GM12892 (cell line): ENCODE measurements at regions not wholly inside any gene's neighbourhood (a gene's known extent, or its start where the extent isn't known, plus 50 kb on each side); places are given as distances from the start of the nearest gene placed in this dataset.
"Not testable (repeated sequence)": the region's sequence is repeated elsewhere in the genome, so short reads cannot be mapped to it uniquely, and the experiment has no call there.

Experiments
- DNase-seq: peaks from one replicate; pipeline ENCODE4 v3.0.0; 2011; ENCODE audit not compliant: insufficient read length
- FAIRE-seq: peaks from 2 replicates; lab custom pipeline; 2011; peaks lifted over from hg19 to GRCh38; lab: Jason Lieb, UNC
- POLR2A ChIP-seq: IDR thresholded peaks from 2 replicates; pipeline ENCODE4 v1.6.1; 2011; ENCODE audit warnings: low read depth, low read length, control low read depth
- POLR2AphosphoS5 ChIP-seq: IDR thresholded peaks from 2 replicates; pipeline ENCODE4 v1.6.1; 2011; ENCODE audit warnings: low read depth, low read length, control low read depth
- TAF1 ChIP-seq: IDR thresholded peaks from 2 replicates; pipeline ENCODE4 v1.6.1; 2011; ENCODE audit warnings: low read depth, mild to moderate bottlenecking, control low read depth, low read length, borderline replicate concordance

- TF ChIP-seq TAF1 (no peak), POLR2A (no peak), POLR2AphosphoS5 (no peak)
- DNase-seq: no peak
- no peak for FAIRE-seq
Measured at GRCh38 chr9:117919538-117919937, 215.3 kb downstream of the TLR4 start.

- no peak for DNase-seq
- TF ChIP-seq TAF1 (no peak), POLR2AphosphoS5 (no peak), POLR2A (no peak)
- no peak for FAIRE-seq
Measured at GRCh38 chr9:117926031-117926658, 221.9 kb downstream of the TLR4 start.

- TF ChIP-seq TAF1 (no peak), POLR2A (no peak), POLR2AphosphoS5 (no peak)
- DNase-seq: no peak
- no peak for FAIRE-seq
Measured at GRCh38 chr9:117927354-117927753, 223.2 kb downstream of the TLR4 start.

- FAIRE-seq (no peak), DNase-seq (no peak)
- TF ChIP-seq TAF1: no peak
- TF ChIP-seq POLR2A: no peak
- no peak for TF ChIP-seq POLR2AphosphoS5
Measured at GRCh38 chr9:117929868-117930267, 225.7 kb downstream of the TLR4 start.

- TF ChIP-seq POLR2A: no peak
- no peak for TF ChIP-seq TAF1
- TF ChIP-seq POLR2AphosphoS5: no peak
- DNase-seq: no peak
- FAIRE-seq: no peak
Measured at GRCh38 chr9:117932585-117932984, 228.4 kb downstream of the TLR4 start.

- FAIRE-seq: peak; percentile 68
- DNase-seq: no peak
- TF ChIP-seq POLR2AphosphoS5 (no peak), TAF1 (no peak)
Measured at GRCh38 chr9:117936185-117937130, 232.3 kb downstream of the TLR4 start.

- no peak for TF ChIP-seq POLR2A
- no peak for TF ChIP-seq TAF1
- no peak for TF ChIP-seq POLR2AphosphoS5
- no peak for DNase-seq
- no peak for FAIRE-seq
Measured at GRCh38 chr9:117938086-117938485, 233.9 kb downstream of the TLR4 start.

GRCh38 chr9:117938896-117939295, 234.7 kb downstream of the TLR4 start:
- no peak for TF ChIP-seq POLR2AphosphoS5
- TF ChIP-seq TAF1: no peak
- TF ChIP-seq POLR2A: no peak
- FAIRE-seq (no peak), DNase-seq (no peak)

GRCh38 chr9:117944750-117945149, 240.5 kb downstream of the TLR4 start:
- DNase-seq, FAIRE-seq: not testable (repeated sequence)

- FAIRE-seq (no peak), DNase-seq (no peak)
- no peak for TF ChIP-seq POLR2A
- TF ChIP-seq TAF1: no peak
- no peak for TF ChIP-seq POLR2AphosphoS5
Measured at GRCh38 chr9:117945286-117945685, 241.1 kb downstream of the TLR4 start.

- no peak for TF ChIP-seq POLR2AphosphoS5
- TF ChIP-seq POLR2A: no peak
- TF ChIP-seq TAF1: no peak
- FAIRE-seq (no peak), DNase-seq (no peak)
Measured at GRCh38 chr9:117951127-117951526, 246.9 kb downstream of the TLR4 start.

- TF ChIP-seq TAF1 (no peak), POLR2AphosphoS5 (no peak), POLR2A (no peak)
- FAIRE-seq: no peak
- no peak for DNase-seq
Measured at GRCh38 chr9:117952581-117952980, 248.4 kb downstream of the TLR4 start.

- no peak for TF ChIP-seq POLR2A
- TF ChIP-seq TAF1: no peak
- no peak for TF ChIP-seq POLR2AphosphoS5
- DNase-seq (no peak), FAIRE-seq (no peak)
Measured at GRCh38 chr9:117957267-117957666, 253.1 kb downstream of the TLR4 start.
